Astrocyte (in vitro differentiated cells and primary cell): ENCODE measurements at regions not wholly inside any gene's neighbourhood (a gene's known extent, or its start where the extent isn't known, plus 50 kb on each side); places are given as distances from the start of the nearest gene placed in this dataset.

Experiments used
- CTCF ChIP-seq: IDR thresholded peaks from 2 replicates; pipeline ENCODE4 v1.5.1; 2011; ENCODE audit warnings: low read depth, mild to moderate bottlenecking, inconsistent platforms, low read length, moderate library complexity; ENCODE audit not compliant: insufficient read depth
- EZH2 ChIP-seq: IDR thresholded peaks from 2 replicates; pipeline ENCODE4 v1.6.1; 2012; ENCODE audit warnings: mild to moderate bottlenecking, low read length, inconsistent platforms; ENCODE audit not compliant: insufficient read depth

GRCh38 chr2:235144291-235144690 lies 192.5 kb downstream of the SH3BP4 start:
- TF ChIP-seq CTCF (no peak), EZH2 (no peak)
